CD4-positive, alpha-beta T cell (primary cell): ENCODE measurements at regions not wholly inside any gene's neighbourhood (a gene's known extent, or its start where the extent isn't known, plus 50 kb on each side); places are given as distances from the start of the nearest gene placed in this dataset.

Source experiments
- ATAC-seq: fragments of 200-7000 bp; cut with Tn5 transposase; one replicate; pipeline ENCODE4 v1.10.0; 2022; ENCODE audit warnings: mild to moderate bottlenecking; ENCODE audit not compliant: poor library complexity
- CTCF ChIA-PET: fragments of 350-600 bp; sonication (Branson Sonifier 250); formaldehyde crosslinking; loops from one replicate; lab custom pipeline; 2021; ENCODE audit warnings: antibody characterized with exemption, inconsistent platforms; lab: Charles Lee
- POLR2A ChIA-PET: fragments of 350-600 bp; sonication (Branson Sonifier 250); formaldehyde crosslinking; loops from one replicate; lab custom pipeline; 2021; ENCODE audit warnings: antibody characterized with exemption, inconsistent platforms; lab: Charles Lee
- DNase-seq, 14 experiments: peaks; one replicate each; pipeline ENCODE4 v3.0.0-alpha.2; 2013 to 2020; ENCODE audit warnings: mixed read lengths in 2 of 14
- H3K27ac ChIP-seq, 2 donors: one replicate each; pipeline versions ENCODE4 v1.5.1 to v1.7.0; 2013; ENCODE audit warnings: low read length in 2 of 2, low read depth in 1 of 2, mild to moderate bottlenecking in 1 of 2
- H3K27me3 ChIP-seq, 2 experiments: 1 replicate in 1 of 2; 2 replicates in 1 of 2; pipeline versions ENCODE4 v1.6.1 to v1.7.0; 2013; ENCODE audit warnings: low read length in 2 of 2, control low read depth in 1 of 2, mild to moderate bottlenecking in 1 of 2, moderate library complexity in 1 of 2; ENCODE audit not compliant: insufficient read depth in 2 of 2, control insufficient read depth in 1 of 2
- H3K36me3 ChIP-seq: one replicate; pipeline ENCODE4 v1.6.1; 2013; ENCODE audit warnings: low read length, control low read depth; ENCODE audit not compliant: insufficient read depth
- H3K4me1 ChIP-seq: one replicate; pipeline ENCODE4 v1.6.1; 2013; ENCODE audit warnings: low read length, control low read depth; ENCODE audit not compliant: insufficient read depth
- H3K4me3 ChIP-seq: one replicate; pipeline ENCODE4 v1.5.1; 2013; ENCODE audit warnings: mild to moderate bottlenecking, low read length, moderate library complexity
- H3K9me3 ChIP-seq, 2 experiments: 1 replicate in 1 of 2; 2 replicates in 1 of 2; pipeline versions ENCODE4 v1.6.1 to v1.7.0; 2013; ENCODE audit warnings: low read length in 2 of 2, mild to moderate bottlenecking in 2 of 2, control low read depth in 1 of 2, moderate library complexity in 1 of 2; ENCODE audit not compliant: control insufficient read depth in 1 of 2, insufficient read depth in 1 of 2
- H3K27ac Mint-ChIP-seq: one replicate; pipeline ENCODE4 v1.8.0; 2020; ENCODE audit warnings: mixed read lengths
- H3K27me3 Mint-ChIP-seq: one replicate; pipeline ENCODE4 v1.8.0; 2021; ENCODE audit warnings: mixed read lengths
- H3K36me3 Mint-ChIP-seq: one replicate; pipeline ENCODE4 v1.8.0; 2021; ENCODE audit warnings: low read depth, mixed read lengths
- H3K4me1 Mint-ChIP-seq: one replicate; pipeline ENCODE4 v1.8.0; 2021; ENCODE audit warnings: low read depth, mixed read lengths
- H3K4me3 Mint-ChIP-seq: one replicate; pipeline ENCODE4 v1.8.0; 2020; ENCODE audit warnings: mild to moderate bottlenecking, mixed read lengths
- H3K9me3 Mint-ChIP-seq: one replicate; pipeline ENCODE4 v1.8.0; 2020; ENCODE audit warnings: mixed read lengths
- intact Hi-C, 2 experiments: fragments of 100-400 bp; cut with DNase I in 1 of 2; cut with micrococcal nuclease in 1 of 2; formaldehyde crosslinking; loops; one replicate each; pipeline versions ENCODE4 v1.15.1 to v1.9.0; 2023 to 2025; cut with DNase I, micrococcal nuclease
- TF ChIP-seq, protein P1 (sequence below): fragments of 200-600 bp; IDR thresholded peaks from one replicate; pipeline ENCODE4 v1.8.0; 2022; ENCODE audit warnings: antibody characterized with exemption, mild to moderate bottlenecking

GRCh38 chr5:53261245-53261644 is 151.7 kb upstream of the MOCS2 start:
- no peak overlapping the region for H3K4me3 Mint-ChIP-seq
- DNase-seq (no peak), ATAC-seq (no peak)
- ChIA-PET POLR2A (no interaction called here), CTCF (no interaction called here)
- Histone ChIP-seq H3K9me3 (no peaks in the 10 kb centered on the region), H3K27me3 (peaks cover 1 to 4% of the 10 kb centered on the region in 2 experiments), H3K36me3 (no peaks in the 10 kb centered on the region), H3K4me3 (no peak overlapping the region), H3K4me1 (no peaks in the 10 kb centered on the region), H3K27ac (no peak overlapping the region)
- no peak overlapping the region for H3K27ac Mint-ChIP-seq
- no peaks in the 10 kb centered on the region for H3K4me1 Mint-ChIP-seq
- H3K36me3 Mint-ChIP-seq, result no peaks in the 10 kb centered on the region
- H3K9me3 Mint-ChIP-seq, result no peaks in the 10 kb centered on the region
- TF ChIP-seq, protein P1, sequence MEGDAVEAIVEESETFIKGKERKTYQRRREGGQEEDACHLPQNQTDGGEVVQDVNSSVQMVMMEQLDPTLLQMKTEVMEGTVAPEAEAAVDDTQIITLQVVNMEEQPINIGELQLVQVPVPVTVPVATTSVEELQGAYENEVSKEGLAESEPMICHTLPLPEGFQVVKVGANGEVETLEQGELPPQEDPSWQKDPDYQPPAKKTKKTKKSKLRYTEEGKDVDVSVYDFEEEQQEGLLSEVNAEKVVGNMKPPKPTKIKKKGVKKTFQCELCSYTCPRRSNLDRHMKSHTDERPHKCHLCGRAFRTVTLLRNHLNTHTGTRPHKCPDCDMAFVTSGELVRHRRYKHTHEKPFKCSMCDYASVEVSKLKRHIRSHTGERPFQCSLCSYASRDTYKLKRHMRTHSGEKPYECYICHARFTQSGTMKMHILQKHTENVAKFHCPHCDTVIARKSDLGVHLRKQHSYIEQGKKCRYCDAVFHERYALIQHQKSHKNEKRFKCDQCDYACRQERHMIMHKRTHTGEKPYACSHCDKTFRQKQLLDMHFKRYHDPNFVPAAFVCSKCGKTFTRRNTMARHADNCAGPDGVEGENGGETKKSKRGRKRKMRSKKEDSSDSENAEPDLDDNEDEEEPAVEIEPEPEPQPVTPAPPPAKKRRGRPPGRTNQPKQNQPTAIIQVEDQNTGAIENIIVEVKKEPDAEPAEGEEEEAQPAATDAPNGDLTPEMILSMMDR, result no peak
- intact Hi-C loops, result no loop called here
- peaks cover 13% of the 10 kb centered on the region for H3K27me3 Mint-ChIP-seq

DNA sequence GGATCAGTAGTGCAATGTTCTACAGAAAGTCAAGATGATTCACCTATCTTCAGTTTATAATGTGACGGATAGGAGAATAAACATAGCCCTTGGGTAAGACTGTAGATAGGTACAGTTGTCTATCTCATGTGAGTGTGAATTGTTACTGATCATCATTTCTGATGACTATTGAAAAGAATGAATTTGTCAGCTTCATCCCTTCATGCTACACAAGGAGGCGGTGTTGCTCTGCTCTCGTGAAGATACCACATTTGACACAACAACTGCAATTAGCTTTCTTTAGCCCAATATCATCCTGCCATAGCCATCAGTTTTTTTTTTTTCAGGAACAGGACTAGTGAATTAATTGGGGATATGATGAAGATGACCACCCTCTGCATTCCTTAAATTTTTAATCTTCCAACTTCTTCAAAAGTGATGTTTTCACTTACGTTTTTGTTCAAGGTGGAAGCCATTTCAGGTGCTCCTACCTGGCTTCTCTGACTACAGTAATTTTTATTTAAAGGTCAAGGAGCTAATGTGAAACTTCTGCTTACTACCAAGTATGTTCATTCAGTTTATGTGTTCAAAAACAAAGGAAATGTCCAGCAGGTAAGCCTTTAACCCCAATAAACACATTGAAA is 152.9 kb upstream of the MOCS2 start:
- ATAC-seq, result no peak
- H3K9me3 ChIP-seq, result no peaks in the 10 kb centered on the region
- H3K27ac Mint-ChIP-seq, result no peak overlapping the region
- DNase-seq, result no peak
- no peak overlapping the region for H3K27ac ChIP-seq
- TF ChIP-seq, protein P1, result no peak
- intact Hi-C loops, result no loop called here
- peaks cover 4 to 5% of the 10 kb centered on the region in 2 experiments for H3K27me3 ChIP-seq
- no peaks in the 10 kb centered on the region for H3K36me3 Mint-ChIP-seq
- H3K4me3 ChIP-seq, result no peak overlapping the region
- H3K36me3 ChIP-seq, result no peaks in the 10 kb centered on the region
- ChIA-PET POLR2A (no interaction called here), CTCF (interaction anchor here (0.7 kb wide), 1 partner anchor 31 kb away, joined by 3 read pairs; no protein-coding TSS in a partner anchor)
- H3K4me1 ChIP-seq, result no peaks in the 10 kb centered on the region
- H3K9me3 Mint-ChIP-seq, result no peaks in the 10 kb centered on the region
- peaks cover 12% of the 10 kb centered on the region for H3K27me3 Mint-ChIP-seq
- H3K4me1 Mint-ChIP-seq, result no peaks in the 10 kb centered on the region
- H3K4me3 Mint-ChIP-seq, result no peak overlapping the region

DNA sequence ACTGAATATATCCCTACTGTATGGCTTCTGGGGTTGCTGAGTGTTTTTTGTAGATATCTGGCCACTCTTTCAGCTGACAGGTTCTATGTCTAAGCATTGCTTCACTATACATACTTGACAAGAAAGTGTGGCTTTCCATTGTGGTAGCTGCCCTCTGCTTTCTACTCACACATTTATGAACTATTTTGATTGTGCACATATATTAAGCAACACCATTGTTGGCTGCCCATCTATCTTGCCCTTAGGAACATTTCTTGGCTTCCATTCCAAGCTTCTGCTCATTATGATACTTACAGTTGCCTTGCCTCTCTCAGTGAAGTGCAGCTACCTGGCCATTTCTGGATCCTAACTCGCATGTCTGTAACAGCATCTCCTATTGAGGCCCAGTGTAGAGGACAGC is 153.6 kb upstream of the MOCS2 start:
- Mint-ChIP-seq H3K4me3 (no peak overlapping the region), H3K27ac (no peak overlapping the region), H3K27me3 (peaks cover 12% of the 10 kb centered on the region), H3K36me3 (no peaks in the 10 kb centered on the region), H3K9me3 (no peaks in the 10 kb centered on the region), H3K4me1 (no peaks in the 10 kb centered on the region)
- no peak overlapping the region for H3K4me3 ChIP-seq
- TF ChIP-seq, protein P1, result no peak
- H3K4me1 ChIP-seq, result no peaks in the 10 kb centered on the region
- no peaks in the 10 kb centered on the region for H3K9me3 ChIP-seq
- no peak overlapping the region for H3K27ac ChIP-seq
- H3K36me3 ChIP-seq, result no peaks in the 10 kb centered on the region
- ATAC-seq (no peak), DNase-seq (no peak)
- ChIA-PET POLR2A (no interaction called here), CTCF (no interaction called here)
- H3K27me3 ChIP-seq, result peaks cover 4 to 5% of the 10 kb centered on the region in 2 experiments
- intact Hi-C loops, result no loop called here
